CD4-positive, alpha-beta T cell treated with Interleukin-12 subunit alpha and Interleukin-12 subunit beta, for 1 hour (primary cell): ENCODE measurements at regions not wholly inside any gene's neighbourhood (a gene's known extent, or its start where the extent isn't known, plus 50 kb on each side); places are given as distances from the start of the nearest gene placed in this dataset.

Experiments
- DNase-seq: peaks from one replicate; pipeline ENCODE4 v3.0.0-alpha.2; 2020

- DNase-seq: no peak
Measured at GRCh38 chr3:103690536-103690935, 1255.7 kb downstream of the ZPLD1 start.

- no peak for DNase-seq
Measured at GRCh38 chr3:103693831-103694230, 1259.0 kb downstream of the ZPLD1 start.

DNA sequence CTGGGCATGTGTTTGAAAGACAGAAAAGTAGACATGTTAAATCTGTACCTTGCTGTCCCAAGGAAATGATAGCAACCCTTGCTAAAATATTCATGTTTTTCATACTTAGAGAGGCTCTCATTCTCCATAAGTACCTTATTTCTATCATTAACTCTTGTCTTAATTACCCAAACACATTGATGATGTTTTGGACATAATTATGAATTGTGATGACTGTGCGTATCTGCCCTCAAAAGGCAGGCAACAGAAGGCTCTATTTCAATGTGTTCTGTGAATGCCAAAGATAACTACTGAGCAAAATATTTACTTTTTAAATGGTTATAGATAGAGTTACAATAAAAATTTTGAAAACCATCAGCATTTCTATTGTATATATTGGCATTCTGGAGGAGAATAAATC is 1263.8 kb downstream of the ZPLD1 start:
- DNase-seq: no peak

DNA sequence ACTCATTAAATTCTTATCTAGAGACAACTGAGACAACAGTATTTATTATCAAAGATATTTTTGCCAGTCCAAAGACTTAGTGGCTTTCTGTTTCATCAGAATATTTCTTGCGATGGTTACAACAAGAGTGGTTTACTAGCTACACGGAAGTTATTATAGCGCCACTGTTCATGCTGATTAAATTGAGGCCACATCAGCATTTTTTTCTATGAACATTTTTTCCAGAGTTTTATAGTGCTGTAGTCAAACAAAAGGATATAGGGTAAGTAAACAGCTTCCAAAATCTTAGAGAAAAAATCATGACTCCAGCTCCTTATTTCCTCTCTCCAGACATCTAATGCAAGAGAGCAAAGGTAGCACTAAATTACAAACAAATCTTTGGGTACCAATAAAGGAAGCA is 1264.4 kb downstream of the ZPLD1 start:
- DNase-seq: no peak

DNA sequence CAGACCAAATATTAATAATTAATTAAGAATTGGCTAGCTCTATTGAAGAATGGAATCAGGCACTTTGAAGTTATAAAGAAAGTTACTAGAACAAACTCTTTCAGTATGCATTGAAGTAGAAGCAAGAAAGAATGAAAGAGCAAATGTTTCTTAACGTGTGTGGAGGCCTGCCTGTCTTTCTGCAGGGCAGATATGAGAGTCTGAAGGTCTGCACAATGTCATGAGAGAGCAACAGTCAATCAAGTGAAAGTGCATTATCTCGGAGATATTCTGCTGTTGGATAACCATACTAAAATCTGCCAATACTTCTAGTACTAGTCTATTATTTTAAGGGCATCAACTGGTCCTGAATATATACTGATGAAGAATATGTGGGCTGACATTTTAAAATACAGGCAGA is 1270.8 kb downstream of the ZPLD1 start:
- no peak for DNase-seq

GRCh38 chr3:103706671-103707070 is 1271.9 kb downstream of the ZPLD1 start:
- no peak for DNase-seq

DNA sequence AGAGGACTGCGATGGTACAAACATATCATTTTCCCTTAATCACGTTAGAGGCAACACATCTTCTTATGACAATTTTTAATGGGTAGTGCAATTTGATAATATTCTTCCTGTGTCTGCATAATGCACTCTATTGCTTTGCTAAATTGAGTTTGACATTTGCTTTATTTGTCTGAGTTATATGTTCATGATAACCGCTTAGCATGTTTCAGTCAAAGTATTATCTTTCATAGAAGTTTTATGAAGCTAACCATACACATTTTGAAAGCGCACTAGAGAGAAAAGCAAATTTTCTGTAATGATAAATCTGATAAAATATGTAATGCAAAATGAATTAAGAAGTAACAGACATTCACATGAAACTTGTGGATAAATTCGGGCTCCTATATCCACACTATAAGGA is 1276.9 kb downstream of the ZPLD1 start:
- no peak for DNase-seq

DNA sequence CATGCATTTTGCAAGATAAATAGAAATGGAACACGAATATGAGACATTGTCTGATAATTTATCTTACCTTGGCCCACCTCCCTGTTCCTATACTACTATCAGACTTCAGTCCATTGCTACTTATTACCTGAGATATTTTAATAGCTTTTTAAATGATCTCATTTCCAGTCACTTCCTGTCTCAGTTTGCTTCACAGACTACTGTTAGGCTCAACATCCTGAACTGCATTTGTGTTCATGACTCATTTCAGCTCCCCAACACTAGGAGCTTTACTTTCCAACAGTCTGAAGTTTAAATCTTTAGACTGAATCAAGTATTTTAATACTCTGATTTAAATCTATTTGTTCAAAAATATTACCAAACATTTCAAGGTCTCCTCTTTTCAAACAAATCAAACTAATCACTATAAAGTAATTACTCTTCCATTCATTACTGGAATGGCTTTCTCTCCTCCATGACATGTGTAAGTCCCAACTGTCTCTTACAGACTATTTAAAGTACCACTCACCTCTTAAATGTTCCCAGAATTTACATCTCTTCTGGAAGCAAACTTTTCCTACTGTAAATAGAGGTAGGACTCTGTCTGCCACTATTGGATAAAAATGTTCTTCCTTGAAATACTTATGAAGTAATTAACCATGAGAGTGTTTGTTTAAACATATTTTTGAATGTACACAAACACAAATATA is 1277.6 kb downstream of the ZPLD1 start:
- DNase-seq: no peak

DNA sequence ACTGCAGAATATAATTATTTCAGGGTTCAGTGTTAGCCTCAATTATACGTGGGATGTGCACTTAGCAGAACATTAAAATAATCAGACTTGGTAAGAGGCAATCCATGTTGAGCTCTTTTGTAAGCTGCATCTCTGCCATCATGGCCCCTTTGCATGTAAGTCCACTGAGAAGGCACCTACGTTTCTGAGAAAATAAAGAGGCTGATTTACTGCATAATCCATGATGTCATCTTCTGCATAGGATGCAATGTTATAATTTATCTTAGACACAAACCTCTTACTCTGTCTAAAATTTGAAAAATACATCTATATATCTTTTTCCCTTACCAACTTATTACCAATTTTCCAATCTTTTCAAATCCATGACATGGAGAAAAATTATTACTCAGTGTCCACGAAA is 1294.7 kb downstream of the ZPLD1 start:
- DNase-seq: no peak

GRCh38 chr3:103730744-103731143 is 1295.9 kb downstream of the ZPLD1 start:
- DNase-seq: no peak

- no peak for DNase-seq
Measured at GRCh38 chr3:103752986-103753385, 1318.2 kb downstream of the ZPLD1 start.

DNA sequence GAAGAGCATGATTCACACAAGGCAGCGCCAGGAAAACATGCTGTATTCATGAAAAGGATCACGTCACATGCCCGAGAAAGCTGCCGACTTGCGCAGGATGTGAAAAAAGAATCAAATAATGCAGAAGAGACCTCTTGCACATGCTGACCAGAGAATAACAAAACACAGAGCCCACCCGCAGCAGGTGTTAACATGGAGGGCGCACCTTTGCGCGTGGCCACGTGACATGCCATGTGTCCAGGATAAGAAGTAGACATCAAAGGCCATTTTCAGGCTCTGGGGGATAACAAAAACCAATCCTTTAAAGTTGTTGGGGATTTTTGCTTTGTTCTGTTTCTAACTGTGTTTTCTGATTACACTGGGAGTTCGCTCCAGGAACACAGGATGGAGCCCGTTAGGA is 1332.8 kb downstream of the ZPLD1 start:
- no peak for DNase-seq

DNA sequence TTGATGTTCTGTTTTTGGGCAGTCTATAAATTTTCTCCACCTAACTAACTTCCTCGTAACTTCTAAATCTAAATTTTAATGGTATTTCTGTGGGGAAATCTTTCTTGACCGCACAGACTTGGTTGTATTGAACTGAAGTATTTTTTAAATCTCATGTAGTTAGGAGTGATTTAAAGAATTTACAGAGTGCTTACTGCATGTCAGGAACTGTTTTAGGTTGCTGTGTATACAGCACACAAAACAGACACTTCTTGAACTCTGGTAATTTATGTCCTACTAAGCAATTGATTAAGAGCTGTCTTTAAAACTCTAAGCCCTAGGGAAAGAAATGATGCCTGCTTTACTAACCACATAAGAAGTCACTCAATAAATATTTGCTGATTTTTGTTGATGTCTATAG is 1350.2 kb downstream of the ZPLD1 start:
- DNase-seq: no peak

DNA sequence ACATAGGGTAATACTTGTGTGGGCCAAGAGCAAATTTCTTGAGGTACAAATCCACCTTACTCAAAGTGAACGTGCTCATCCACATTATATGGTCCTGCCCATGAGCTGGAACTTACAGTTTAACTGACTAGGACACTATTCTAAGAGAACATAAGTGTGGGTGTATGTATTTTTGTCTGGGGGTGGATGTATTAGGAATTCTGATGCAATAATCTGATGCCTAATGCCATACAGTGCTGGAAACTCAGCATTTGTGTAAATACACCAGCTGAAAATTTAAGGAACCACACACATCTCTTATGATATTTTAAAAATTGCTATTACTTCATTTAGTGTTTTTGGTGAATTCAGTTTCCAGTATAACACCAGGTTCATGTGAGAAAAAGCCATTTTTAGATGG is 1350.7 kb downstream of the ZPLD1 start:
- DNase-seq: no peak

DNA sequence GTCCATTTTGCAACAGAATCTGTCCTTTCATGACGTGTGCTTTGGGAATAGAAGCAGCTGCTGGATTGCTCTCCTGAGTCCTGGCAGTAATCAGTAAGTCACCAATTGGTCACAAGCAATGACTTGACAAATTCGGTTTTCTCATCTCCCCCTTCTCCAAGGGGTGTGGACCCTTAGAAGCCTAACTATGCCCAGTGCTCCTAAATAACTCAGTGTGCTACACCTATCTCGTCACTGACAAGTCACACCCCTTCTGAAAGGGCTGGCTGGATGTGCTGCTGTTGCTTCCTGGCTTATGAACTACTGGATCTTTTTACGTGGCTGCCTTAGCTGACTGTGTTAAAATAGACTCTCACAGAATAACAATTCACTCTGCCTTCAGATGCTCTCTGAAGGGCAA is 1351.5 kb downstream of the ZPLD1 start:
- no peak for DNase-seq

- no peak for DNase-seq
Measured at GRCh38 chr3:103787164-103787871, 1352.5 kb downstream of the ZPLD1 start.

- DNase-seq: no peak
Measured at GRCh38 chr3:103787879-103788278, 1353.1 kb downstream of the ZPLD1 start.

GRCh38 chr3:103791786-103792515 is 1357.1 kb downstream of the ZPLD1 start:
- DNase-seq: no peak

DNA sequence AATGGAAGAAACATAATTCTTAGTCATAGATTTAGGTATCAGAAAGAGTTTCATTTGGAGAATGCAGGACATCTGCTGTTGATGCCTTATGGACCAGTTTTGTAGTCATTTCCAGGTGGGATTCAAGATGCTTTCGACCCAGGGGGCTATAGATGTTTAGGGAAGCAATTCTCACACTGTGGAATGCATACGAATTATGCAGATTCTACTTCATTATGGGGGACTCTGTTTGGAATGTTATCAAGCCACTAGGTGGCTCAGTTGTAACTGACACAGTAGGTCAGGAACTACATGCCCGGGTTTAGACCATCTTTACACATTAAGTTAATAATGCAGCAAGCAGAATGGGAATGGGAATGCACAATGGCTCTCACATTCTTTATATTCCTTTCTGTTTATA is 1359.8 kb downstream of the ZPLD1 start:
- no peak for DNase-seq

DNA sequence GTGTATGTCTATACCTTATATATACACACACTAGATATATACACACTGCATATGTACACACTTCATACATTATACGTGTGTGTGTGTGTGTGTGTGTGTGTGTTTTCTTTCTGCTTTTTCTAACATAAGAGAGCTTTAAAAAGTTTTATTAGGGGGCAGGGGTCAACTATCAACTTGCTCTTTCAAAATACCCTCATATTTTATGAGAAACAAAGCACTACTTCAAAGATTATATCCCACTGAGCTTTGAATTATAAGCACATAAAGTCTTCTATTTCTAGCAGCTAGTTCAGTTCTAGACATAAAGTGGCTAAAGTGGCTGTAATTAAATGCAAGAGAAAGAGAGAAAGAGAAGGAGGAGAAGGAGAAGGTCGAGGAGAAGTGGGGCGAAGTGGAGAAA is 1361.3 kb downstream of the ZPLD1 start:
- DNase-seq: no peak

- DNase-seq: no peak
Measured at GRCh38 chr3:103803787-103804186, 1369.0 kb downstream of the ZPLD1 start.

DNA sequence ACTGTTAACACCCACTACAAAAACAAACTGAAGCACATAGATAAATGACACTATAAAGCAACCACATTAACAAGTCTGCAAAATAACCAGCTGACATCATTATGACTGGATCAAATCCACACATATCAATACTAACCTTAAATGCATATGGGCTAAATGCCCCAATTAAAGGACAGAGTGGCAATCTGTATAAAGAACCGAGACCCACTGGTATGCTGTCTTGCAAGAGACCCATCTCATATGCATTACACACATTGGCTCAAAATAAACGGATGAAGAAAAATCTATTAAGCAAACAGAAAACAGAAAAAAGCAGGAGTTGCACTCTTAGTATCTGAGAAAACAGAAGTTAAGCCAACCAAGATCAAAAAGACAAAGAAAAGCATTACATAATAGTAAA is 1375.4 kb downstream of the ZPLD1 start:
- DNase-seq: no peak

- no peak for DNase-seq
Measured at GRCh38 chr3:103813955-103814354, 1379.1 kb downstream of the ZPLD1 start.

GRCh38 chr3:103818398-103818797 is 1383.6 kb downstream of the ZPLD1 start:
- no peak for DNase-seq
